ENCODE measurements at regions not wholly inside any gene's neighbourhood (a gene's known extent, or its start where the extent isn't known, plus 50 kb on each side); places are given as distances from the start of the nearest gene placed in this dataset.
"Not testable (repeated sequence)": the region's sequence is repeated elsewhere in the genome, so short reads cannot be mapped to it uniquely, and the experiment has no call there.

DNA sequence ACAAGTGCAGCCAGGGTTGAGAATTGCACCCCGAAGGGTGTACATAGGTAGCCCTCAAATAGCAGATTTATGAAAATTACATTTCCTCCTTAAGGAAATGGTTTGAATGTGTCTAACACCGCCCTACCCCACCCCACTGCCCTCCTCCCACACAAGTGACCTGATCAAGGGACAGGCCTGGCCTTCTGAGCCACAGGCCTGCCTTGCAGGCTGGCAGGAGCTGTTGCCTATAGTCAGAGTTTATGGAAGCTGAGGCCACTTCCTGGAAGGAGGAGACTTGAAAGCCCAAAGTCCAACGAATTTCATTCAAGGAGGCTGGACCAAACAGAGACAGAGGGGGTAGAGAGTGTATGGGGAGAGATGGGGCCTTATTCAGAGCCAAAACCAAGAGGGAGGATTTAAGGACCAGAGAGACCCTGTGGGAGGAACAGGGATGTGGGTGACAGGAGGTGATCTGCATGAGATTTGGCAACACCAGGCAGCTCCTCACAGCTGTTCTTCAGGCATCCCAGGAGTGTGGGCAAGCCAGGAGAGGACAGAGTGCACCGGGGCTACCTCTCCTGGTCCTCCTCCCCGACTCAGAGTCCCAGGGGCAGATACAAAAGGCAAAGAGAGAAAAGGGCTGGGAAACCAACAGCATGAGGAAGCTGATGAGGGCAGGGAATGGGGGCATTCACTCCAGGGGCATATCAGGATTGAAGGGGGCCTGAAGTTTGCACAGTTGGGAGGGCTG lies 100.4 kb upstream of the HES1 start:
- no peak for FAIRE-seq
- no peak for DNase-seq (ENCODE audit: low spot score)

DNA sequence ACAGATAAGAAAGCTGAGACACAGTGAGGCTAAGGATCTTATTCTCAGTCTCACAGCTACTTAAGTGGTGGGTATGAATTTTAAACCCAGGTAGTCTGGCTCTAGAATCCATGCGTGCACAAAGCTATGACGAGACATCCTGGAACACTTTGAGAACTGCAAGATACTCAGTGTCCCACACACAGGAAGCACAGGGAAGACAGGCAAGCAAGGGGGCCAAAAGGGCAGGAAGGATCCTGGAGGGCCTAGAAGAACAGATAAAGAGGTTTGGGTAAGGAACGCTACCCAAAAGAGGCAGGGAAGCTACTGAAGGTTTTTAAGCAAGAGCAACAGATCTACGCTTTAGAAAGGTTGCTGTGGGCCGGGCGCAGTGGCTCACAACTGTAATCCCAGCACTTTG lies 99.1 kb upstream of the HES1 start:
- FAIRE-seq (no peak), DNase-seq (ENCODE audit: low spot score) (no peak)

DNA sequence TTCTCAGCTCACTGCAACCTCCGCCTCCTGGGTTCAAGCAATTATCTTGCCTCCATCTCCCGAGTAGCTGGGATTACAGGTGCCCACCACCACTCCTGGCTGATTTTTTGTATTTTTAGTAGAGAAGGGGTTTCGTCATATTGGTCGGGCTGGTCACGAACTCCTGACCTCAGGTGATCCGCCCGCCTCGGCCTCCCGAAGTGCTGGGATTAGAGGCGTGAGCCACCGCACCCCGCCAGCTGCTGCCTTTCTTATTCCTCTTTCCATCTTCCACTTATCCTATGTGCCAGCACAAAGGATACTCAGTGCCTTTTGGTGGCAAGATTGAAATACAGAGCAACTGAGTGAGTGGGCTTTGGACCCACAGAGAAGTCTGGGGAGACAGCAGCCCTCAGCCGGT lies 97.6 kb upstream of the HES1 start:
- DNase-seq (ENCODE audit: low spot score); FAIRE-seq: not testable (repeated sequence)

DNA sequence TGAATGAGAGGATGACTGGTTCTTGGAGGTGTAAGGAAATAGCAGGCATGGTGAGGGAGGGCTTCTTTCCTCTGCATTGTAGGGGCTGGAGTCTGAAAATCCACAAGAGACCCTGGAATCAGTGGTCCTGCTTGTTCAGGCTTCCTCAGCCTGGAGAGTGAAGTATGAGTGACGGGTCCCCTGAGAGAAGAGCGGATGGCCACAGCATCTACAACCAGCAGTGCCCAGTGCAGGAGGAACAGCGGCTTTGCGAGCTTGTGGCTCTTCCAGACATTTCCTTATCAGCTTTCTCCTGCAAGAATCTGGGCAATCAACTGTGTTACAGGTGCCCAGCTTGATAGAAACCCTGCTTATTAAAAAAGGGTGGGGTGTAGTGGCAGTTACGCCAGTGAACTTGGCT lies 97.0 kb upstream of the HES1 start:
- DNase-seq (ENCODE audit: low spot score): no peak
- FAIRE-seq: no peak

DNA sequence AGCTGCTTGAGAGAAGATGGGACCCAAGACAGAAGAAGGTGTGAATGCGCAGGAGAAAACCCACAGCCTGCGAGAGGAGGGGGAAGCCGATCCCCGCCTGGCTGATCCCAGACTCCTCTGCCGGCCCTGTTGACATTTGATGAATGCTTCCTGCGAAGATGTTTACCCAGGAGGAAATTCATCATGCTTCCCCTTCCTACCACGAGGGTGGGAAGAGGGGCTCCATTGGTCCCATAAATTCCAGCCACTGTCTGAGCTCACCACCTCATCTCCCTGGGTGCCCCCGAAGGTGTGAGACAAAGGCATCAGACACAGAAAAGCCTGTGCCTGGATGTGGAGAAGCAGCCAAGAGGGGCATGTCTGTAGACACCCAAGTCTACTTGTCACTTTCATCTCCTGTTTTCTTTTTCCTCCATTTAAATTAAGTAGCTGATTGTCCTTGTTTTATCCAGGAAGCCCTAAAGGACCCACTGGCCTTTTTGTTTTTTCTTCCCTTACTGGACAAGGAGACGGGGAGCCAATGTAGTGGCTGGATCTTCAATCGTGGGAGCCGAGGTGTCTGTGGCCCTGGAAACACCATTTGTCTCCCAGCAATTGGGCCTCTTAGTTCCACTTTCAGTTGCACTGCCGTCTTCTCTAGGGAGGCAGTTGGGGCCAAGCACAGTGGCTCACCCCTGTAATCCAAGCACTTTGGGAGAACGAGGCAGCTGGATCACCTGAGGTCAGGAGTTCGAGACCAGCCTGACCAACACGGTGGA lies 95.3 kb upstream of the HES1 start:
- FAIRE-seq (no peak), DNase-seq (ENCODE audit: low spot score) (no peak)

DNA sequence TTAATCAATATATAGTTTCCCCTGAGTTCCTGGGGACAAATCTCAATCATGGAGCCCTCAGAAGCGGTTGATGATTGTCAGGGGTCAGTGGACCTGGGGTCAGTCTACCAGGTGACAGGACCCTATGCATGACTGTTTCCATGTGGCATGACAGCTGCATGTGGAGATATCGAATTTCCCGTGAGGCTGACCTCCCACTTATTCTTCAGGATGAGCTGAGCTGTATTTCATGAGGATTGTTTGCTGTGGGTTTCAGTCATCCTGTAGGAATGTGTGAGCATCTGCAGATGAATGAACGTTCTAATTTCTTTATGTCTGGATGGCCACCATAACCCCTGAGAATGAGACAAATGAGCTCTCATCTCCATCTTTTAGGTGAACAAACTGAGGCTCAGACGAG lies 93.0 kb upstream of the HES1 start:
- DNase-seq (ENCODE audit: low spot score) (peak; percentile 91), FAIRE-seq (peak; percentile 89)

DNA sequence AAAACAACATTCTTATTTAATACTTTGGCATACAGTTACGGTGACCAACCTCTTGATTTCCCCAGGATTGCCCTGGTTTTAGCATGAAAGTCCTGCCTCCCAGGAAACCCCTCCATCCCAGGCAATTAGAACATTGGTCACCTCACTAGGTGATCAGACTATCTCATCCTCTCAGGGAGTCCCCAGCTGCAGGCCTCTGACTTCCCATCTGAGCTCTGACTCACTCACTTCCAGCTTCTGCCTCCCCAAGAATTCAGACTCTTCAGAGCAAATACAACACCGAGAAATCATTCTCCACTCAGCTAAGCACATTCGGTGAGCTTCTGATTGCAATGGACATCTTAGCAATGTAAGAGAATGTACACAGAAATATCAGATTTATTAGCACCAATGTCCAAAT lies 92.4 kb upstream of the HES1 start:
- FAIRE-seq (peak; percentile 86), DNase-seq (ENCODE audit: low spot score) (peak; percentile 85)

DNA sequence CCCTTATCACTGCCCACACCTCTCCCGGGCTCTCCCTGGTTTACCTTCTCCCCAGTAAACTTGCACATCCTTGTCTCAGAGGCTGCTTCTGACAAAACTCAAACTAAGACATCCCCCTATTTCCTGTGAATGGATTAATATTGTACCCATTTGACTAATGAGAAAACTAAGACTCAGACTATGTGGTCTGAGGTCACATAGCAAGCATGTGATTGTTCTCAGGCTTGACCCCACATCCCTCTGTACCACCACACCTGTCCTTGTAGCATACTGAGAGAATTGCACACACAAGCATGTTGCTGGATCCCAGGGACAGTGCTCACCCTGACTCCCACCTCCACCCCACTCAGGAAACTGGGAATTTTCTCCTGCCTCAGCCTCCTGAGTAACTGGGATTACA lies 90.7 kb upstream of the HES1 start:
- DNase-seq (ENCODE audit: low spot score) (peak; percentile 22), FAIRE-seq (peak; percentile 27)

DNA sequence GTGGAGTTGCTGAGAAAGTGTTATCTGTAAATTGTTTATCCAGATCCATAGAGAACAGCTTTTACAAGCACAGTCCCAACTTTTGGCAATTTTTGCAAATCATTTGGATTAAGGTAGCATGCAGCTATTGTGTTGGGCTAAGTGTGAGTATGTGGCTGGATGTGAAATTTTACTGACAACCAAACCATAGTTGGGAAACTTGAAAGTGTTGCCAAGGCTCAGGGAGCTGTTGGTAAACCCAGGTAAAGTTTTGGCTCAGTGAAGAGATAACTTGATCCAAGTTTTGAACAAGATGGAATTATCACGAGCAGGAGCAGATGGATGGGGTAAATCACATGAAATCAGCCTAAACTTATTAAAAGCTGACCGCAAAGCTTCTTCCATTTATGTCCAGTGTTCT lies 90.0 kb upstream of the HES1 start:
- DNase-seq (ENCODE audit: low spot score) (no peak), FAIRE-seq (no peak)

DNA sequence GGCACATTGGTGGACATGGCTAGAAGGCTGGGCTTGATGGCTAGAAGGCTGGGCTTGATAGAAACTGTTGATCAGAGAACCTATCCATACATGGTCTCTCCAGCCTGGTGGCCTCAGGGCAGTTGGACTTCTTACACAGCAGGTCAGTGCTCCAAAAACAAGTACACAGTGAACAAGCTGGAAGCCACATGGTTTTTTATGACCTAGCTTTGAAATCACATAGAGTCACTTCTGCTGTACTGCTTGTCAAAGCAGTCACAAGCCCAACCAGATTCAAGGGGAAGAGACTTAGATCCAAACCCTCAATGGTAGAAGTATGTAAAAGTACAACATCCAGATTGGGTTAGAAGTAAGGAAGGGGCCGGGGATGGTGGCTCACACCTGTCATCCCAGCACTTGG lies 89.4 kb upstream of the HES1 start:
- no peak for DNase-seq (ENCODE audit: low spot score)
- FAIRE-seq: no peak

DNA sequence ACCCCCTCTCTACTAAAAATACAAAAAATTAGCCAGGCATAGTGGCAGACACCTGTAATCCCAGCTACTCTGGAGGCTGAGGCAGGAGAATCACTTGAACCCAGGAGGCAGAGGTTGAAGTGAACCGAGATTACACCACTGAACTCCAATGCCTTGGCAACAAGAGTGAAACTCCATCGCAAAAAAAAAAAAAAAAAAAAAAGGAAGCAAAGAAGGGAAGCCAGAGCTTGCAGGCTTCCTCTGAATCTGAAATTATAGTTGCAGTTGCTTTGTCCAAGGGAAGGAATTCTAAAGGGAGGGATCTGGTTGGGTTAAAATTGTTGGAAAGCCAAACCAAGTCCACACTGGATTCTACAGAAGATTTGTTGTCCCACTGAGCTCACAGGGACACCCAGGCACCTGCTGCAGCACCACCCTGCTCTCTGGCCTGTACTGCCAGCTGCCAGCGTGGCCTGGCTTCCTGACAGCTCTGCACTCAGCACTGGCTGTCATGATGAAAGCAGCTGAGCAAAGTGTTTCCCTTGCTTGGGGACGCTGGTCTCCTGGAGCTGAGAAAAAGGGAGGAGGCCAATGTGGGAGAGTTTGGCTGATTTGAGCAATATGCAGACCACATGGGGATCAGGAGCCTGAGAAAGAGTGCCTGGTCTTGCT lies 88.8 kb upstream of the HES1 start:
- DNase-seq (ENCODE audit: low spot score) (no peak), FAIRE-seq (no peak)

DNA sequence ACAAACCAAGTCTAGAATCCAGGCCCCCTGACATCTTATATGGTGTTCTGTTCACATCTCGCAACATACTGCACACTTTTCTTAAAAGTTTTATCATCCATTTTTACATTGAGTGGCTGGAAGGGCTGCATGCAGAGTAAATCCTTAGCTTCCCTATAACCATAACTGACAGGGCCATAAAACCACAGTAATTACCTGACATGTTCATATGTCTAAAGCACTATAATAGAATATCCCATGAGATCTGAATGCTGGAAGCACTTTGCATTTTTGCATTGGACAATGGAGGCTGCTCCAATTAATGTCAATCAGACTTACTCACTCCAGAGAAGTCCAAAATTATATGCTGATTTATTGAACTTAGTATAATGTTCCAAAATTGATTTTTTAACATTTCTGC lies 86.6 kb upstream of the HES1 start:
- FAIRE-seq: no peak

DNA sequence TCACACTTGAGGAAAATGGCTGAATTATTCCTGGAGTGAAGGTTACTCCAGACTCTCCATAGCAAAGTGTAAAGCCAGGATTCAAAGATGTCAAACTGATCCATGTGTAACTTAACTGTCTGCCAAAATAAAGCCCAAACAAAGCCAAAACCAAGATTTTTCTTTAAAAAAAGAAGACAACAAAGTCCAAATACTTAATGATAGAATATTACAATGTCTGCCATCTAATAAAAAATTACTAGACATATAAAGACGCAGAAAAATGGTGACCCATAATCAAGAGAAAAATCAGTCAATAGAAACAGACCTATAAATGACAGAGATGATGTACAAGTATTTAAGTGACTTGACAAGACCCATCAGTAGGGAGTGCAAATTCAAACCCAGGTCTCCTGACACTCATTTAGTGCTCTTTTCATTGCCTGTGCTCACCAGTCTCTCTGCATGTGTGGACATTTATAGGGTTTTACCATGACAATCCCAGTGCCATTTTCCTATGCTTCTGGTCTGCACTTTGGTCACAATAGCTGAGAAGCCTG lies 85.1 kb upstream of the HES1 start:
- no peak for FAIRE-seq

More for the DNA sequence above, 86.6 kb upstream of the HES1 start:
- no peak for DNase-seq (ENCODE audit: low spot score)

DNA sequence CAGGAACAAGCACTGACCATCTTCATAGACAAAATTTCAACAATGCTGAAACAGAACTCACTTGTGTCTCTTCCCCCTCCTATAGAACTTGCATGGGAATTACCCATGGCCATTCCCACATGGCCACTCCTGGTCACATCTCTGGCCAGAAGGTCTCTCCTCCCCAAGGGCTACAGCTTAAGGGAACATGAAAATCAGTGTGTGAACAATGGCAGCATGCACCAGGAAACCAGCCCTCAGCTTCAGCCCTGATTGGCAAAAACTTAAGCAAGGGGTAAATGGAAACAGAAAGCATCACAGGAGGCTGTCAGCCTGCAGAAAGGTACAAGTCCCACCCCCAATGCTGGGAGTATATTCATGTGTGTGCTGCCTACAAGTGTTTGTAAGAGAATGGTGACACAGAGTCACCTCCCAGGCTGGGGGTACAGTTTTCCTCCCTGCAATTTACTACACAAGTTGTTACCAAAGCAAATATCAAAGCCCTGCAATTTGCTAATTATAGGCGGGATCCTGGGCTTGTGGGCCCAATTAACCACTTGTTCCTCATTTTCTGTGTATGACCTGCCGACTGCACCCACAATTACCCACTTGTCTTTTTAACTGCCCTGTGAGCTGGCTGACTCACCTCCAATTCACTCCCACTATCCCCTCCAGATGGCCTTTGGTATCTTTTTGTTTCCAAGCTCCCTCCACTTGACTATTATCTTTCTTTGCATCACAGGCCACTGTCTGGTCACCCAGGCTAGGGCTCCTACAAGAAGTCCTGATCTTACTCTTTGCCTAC lies 84.4 kb upstream of the HES1 start:
- DNase-seq (ENCODE audit: low spot score): no peak

More for the DNA sequence above, 85.1 kb upstream of the HES1 start:
- DNase-seq (ENCODE audit: low spot score): no peak

DNA sequence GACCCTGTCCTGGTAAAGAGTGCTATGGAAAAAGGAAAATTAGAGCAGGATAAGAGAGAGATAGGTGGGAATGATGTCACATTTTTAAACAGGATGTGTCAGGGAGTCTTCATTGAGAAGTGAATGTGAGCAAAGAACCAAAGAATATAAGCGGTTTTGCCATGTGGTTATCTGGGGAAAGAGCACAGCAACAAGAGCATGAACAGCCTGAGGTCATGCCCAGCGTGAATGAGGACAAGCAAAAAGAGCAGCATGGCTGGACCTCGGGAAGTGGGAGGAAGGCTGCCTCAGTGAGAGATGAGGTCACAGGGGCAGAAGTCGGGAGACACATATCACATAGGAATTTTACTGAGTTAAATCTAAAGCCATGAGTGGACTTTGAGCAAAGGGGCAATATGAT lies 82.8 kb upstream of the HES1 start:
- DNase-seq (ENCODE audit: low spot score) (peak; percentile 36), FAIRE-seq (no peak)

More for the DNA sequence above, 84.4 kb upstream of the HES1 start:
- FAIRE-seq: no peak

DNA sequence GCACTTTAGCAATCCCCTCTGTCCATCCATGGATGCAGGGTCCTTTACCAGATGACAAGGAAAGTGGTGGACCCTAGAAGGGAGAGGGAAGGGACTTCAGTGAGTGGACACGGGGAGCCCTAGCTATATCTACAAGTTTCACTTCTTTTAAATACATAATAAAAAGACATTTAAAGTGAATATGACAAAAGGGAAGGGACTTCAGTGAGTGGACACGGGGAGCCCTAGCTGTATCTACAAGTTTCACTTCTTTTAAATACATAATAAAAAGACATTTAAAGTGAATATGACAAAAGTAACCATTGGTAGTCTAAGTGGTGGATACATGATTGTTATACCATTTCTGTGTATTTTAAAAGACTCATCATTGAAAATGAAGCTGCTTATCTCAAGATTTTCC lies 81.9 kb upstream of the HES1 start:
- DNase-seq (ENCODE audit: low spot score) (no peak), FAIRE-seq (no peak)

DNA sequence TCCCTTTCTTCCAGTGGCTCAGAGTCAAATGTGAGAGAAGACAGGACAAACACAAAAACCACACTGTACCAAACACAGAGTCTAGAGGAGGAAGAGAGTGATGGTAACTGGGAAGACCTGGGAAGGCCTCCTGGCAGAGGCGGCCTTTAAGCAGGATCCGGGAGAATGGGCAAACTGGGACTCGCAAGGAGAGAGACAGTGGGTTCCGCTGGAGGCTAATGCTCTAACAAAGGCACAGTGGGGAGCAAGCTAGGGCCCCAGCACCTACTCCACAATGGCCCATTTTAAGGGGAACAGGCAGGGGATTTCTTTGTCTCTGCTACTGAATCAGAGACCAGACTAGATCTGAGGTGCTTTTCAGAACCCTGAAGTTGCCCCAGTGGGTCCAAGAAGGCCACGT lies 81.4 kb upstream of the HES1 start:
- FAIRE-seq: no peak
- no peak for DNase-seq (ENCODE audit: low spot score)

DNA sequence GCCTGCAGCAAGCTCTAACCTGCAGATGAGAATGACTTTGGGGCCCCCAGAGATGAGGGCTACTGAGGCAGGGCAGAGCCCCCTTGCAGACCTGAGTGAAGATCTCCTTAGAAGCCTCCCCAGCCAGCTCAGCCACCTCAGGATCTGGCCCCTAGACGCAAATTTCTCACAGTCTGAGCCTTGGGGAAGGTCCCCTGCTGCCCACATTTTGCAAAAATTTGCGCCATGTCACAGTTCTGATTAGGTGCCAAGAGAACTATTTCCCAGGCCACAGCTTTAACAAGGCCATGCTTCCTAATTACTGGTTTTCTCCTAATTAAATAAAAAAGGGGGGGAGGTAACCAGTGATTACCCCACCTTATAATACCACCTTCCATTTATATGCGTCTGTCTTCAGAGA lies 81.0 kb upstream of the HES1 start:
- FAIRE-seq: no peak
- no peak for DNase-seq (ENCODE audit: low spot score)

DNA sequence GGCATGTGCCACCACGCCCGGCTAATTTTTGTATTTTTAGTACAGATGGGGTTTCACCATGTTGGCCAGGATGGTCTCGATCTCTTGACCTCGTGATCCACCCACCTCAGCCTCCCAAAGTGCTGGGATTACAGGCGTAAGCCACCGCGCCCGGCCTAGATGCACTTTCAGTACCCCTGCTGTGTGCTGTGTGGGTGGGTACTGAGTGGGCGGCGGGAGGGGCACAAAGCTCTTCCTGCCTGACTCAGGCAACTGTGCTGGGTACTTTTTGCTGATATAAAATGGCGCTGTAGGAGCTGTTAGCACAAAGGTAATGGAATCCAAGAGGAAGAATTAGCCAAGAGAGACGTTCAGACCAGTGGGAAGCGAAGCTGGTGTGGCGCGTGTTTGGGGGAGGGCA lies 79.6 kb upstream of the HES1 start:
- FAIRE-seq; DNase-seq (ENCODE audit: low spot score): not testable (repeated sequence)

DNA sequence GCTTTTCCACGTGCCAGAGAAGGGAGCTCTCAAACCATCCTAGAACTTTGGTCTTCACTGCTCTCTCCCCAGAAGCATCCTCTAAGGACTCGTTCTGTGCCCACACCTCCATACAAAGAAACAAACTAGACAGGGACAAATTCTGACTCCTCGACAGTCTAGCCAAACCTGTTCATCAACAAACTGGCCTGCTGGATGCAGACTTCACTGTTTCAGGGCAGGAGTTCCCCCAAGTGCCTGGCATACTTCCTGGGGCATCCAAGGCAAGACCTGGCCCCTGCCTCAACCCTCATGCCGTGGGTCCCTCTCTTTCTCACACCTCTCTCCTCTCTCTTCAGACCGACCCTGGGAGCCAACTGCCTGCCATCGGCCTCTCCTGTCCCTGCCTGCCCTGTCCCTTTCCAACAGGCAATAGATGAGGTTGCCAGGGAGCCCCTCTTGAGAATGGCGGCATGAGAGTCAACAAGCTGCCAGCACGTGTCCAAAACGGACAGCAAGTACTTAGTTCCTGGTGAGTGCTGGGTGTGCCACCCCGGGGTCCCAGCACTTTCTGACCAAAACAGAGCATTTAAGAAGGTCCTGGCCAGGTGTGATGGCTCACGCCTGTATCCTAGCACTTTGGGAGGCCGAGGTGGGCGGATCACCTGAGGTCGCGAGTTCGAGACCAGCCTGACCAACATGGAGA lies 79.1 kb upstream of the HES1 start:
- FAIRE-seq (no peak), DNase-seq (ENCODE audit: low spot score) (no peak)
